Activated CD4-positive, alpha-beta memory T cell treated with anti-CD3 and anti-CD28 coated beads for 36 hours (primary cell): ENCODE measurements at regions not wholly inside any gene's neighbourhood (a gene's known extent, or its start where the extent isn't known, plus 50 kb on each side); places are given as distances from the start of the nearest gene placed in this dataset.

Experiments
- CTCF ChIA-PET: fragments of 350-600 bp; sonication (Branson Sonifier 250); formaldehyde crosslinking; loops from one replicate; lab custom pipeline; 2021; ENCODE audit warnings: antibody characterized with exemption, inconsistent platforms; lab: Charles Lee
- POLR2A ChIA-PET: fragments of 350-600 bp; sonication (Branson Sonifier 250); formaldehyde crosslinking; loops from one replicate; lab custom pipeline; 2021; ENCODE audit warnings: antibody characterized with exemption; lab: Charles Lee
- DNase-seq: peaks from one replicate; pipeline ENCODE4 v3.0.0-alpha.2; 2020
- H3K27ac Mint-ChIP-seq: one replicate; pipeline ENCODE4 v1.8.0; 2021; ENCODE audit warnings: mixed read lengths
- H3K27me3 Mint-ChIP-seq: one replicate; pipeline ENCODE4 v1.8.0; 2021; ENCODE audit warnings: mixed read lengths
- H3K36me3 Mint-ChIP-seq: one replicate; pipeline ENCODE4 v1.8.0; 2021; ENCODE audit warnings: mixed read lengths
- H3K4me1 Mint-ChIP-seq: one replicate; pipeline ENCODE4 v1.8.0; 2021; ENCODE audit warnings: low read depth, mixed read lengths
- H3K4me3 Mint-ChIP-seq: one replicate; pipeline ENCODE4 v1.8.0; 2021; ENCODE audit warnings: mild to moderate bottlenecking, mixed read lengths
- H3K9me3 Mint-ChIP-seq: one replicate; pipeline ENCODE4 v1.8.0; 2021; ENCODE audit warnings: mixed read lengths
- intact Hi-C: fragments of 100-400 bp; cut with micrococcal nuclease; formaldehyde crosslinking; loops from one replicate; pipeline ENCODE4 v1.15.1; 2023

- ChIA-PET POLR2A (no interaction called here), CTCF (no interaction called here)
- intact Hi-C loops, result no loop called here
- DNase-seq, result no peak
- Mint-ChIP-seq H3K4me3 (no peak overlapping the region), H3K27me3 (peaks cover 2% of the 10 kb centered on the region), H3K4me1 (no peaks in the 10 kb centered on the region), H3K36me3 (no peaks in the 10 kb centered on the region), H3K9me3 (no peaks in the 10 kb centered on the region), H3K27ac (no peak overlapping the region)
Observed at GRCh38 chr9:78383130-78383529, 86.2 kb downstream of the PSAT1 start.

DNA sequence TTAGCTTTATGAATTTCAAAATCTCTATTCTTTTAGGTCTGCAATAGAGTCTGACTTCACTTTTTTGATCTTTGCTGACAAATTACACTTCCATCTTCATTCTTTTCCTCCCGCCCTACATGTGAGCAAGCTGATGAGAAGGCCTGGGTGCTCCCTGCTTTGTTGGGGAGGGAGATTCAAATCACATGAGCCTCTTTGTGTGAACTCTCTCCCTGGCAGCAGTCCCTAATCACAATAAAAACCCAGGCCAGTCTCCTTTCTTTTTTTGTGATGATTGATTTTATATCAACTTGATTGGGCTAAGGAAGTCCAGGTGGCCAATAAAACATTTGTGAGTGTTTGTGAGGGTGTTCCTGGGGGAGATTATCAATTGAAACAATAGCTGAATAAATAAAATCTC, 89.4 kb downstream of the PSAT1 start:
- Mint-ChIP-seq H3K9me3 (no peaks in the 10 kb centered on the region), H3K27me3 (no peaks in the 10 kb centered on the region), H3K36me3 (no peaks in the 10 kb centered on the region), H3K4me1 (no peaks in the 10 kb centered on the region), H3K4me3 (no peak overlapping the region), H3K27ac (no peak overlapping the region)
- POLR2A ChIA-PET, result no interaction called here
- intact Hi-C loops, result no loop called here
- DNase-seq, result no peak
- CTCF ChIA-PET, result interaction anchor here (0.9 kb wide), 1 partner anchor 16 kb away, joined by 3 read pairs; no protein-coding TSS in a partner anchor

- no peaks in the 10 kb centered on the region for H3K9me3 Mint-ChIP-seq
- intact Hi-C loops, result no loop called here
- no peak overlapping the region for H3K27ac Mint-ChIP-seq
- H3K4me3 Mint-ChIP-seq, result no peak overlapping the region
- ChIA-PET POLR2A (no interaction called here), CTCF (interaction anchor here (0.9 kb wide), 1 partner anchor 16 kb away, joined by 3 read pairs; no protein-coding TSS in a partner anchor)
- no peaks in the 10 kb centered on the region for H3K4me1 Mint-ChIP-seq
- no peaks in the 10 kb centered on the region for H3K27me3 Mint-ChIP-seq
- no peaks in the 10 kb centered on the region for H3K36me3 Mint-ChIP-seq
- DNase-seq, result no peak
Observed at GRCh38 chr9:78386773-78387172, 89.8 kb downstream of the PSAT1 start.

- Mint-ChIP-seq H3K4me3 (no peak overlapping the region), H3K27ac (no peak overlapping the region), H3K27me3 (peaks cover 2% of the 10 kb centered on the region), H3K4me1 (no peaks in the 10 kb centered on the region), H3K9me3 (peaks cover 10% of the 10 kb centered on the region), H3K36me3 (peaks cover 1% of the 10 kb centered on the region)
- DNase-seq, result no peak
- intact Hi-C loops, result no loop called here
- ChIA-PET CTCF (no interaction called here), POLR2A (no interaction called here)
Observed at GRCh38 chr9:78393340-78393739, 96.4 kb downstream of the PSAT1 start.

GRCh38 chr9:78393932-78394331, 97.0 kb downstream of the PSAT1 start:
- Mint-ChIP-seq H3K4me3 (no peak overlapping the region), H3K27ac (no peak overlapping the region), H3K9me3 (peaks cover 10% of the 10 kb centered on the region), H3K4me1 (no peaks in the 10 kb centered on the region), H3K36me3 (peaks cover 1% of the 10 kb centered on the region), H3K27me3 (peaks cover 2% of the 10 kb centered on the region)
- intact Hi-C loops, result no loop called here
- DNase-seq, result no peak
- CTCF ChIA-PET, result no interaction called here
- POLR2A ChIA-PET, result no interaction called here

GRCh38 chr9:78396087-78396486, 99.2 kb downstream of the PSAT1 start:
- Mint-ChIP-seq H3K4me3 (no peak overlapping the region), H3K27ac (no peak overlapping the region), H3K27me3 (peaks cover 2% of the 10 kb centered on the region), H3K9me3 (peaks cover 10% of the 10 kb centered on the region), H3K36me3 (peaks cover 1% of the 10 kb centered on the region), H3K4me1 (no peaks in the 10 kb centered on the region)
- DNase-seq, result no peak
- CTCF ChIA-PET, result no interaction called here
- intact Hi-C loops, result no loop called here
- POLR2A ChIA-PET, result no interaction called here

GRCh38 chr9:78397045-78397444, 100.1 kb downstream of the PSAT1 start:
- peaks cover 10% of the 10 kb centered on the region for H3K9me3 Mint-ChIP-seq
- POLR2A ChIA-PET, result no interaction called here

DNA sequence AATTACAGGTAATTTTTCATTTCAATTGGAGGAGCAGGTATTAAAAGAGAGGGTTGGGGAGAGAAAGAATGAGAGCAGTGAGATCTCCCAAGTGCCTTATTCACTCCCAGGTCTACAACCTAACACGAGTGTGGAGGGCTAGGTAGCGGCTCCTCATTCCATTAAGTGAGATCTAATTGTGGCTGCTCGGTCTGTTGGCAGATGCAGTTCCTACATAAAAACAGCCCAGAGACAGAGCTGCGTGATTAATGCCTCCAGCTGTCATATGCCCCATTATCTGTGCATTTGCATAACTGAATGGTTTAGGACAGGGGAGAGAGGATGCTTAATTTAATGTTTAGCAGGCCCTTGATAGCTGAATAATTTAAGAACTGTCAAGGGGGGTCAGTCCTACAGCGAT, 100.5 kb downstream of the PSAT1 start:
- no peaks in the 10 kb centered on the region for H3K4me1 Mint-ChIP-seq
- H3K27ac Mint-ChIP-seq, result no peak overlapping the region
- peaks cover 1% of the 10 kb centered on the region for H3K36me3 Mint-ChIP-seq
- no peak overlapping the region for H3K4me3 Mint-ChIP-seq
- DNase-seq, result no peak
- H3K9me3 Mint-ChIP-seq, result peaks cover 10% of the 10 kb centered on the region
- peaks cover 2% of the 10 kb centered on the region for H3K27me3 Mint-ChIP-seq
- CTCF ChIA-PET, result no interaction called here
- POLR2A ChIA-PET, result no interaction called here
- intact Hi-C loops, result no loop called here

More at GRCh38 chr9:78397045-78397444, 100.1 kb downstream of the PSAT1 start:
- CTCF ChIA-PET, result no interaction called here
- Mint-ChIP-seq H3K36me3 (peaks cover 1% of the 10 kb centered on the region), H3K27ac (no peak overlapping the region), H3K27me3 (peaks cover 2% of the 10 kb centered on the region), H3K4me1 (no peaks in the 10 kb centered on the region), H3K4me3 (no peak overlapping the region)
- DNase-seq, result no peak
- intact Hi-C loops, result no loop called here

DNA sequence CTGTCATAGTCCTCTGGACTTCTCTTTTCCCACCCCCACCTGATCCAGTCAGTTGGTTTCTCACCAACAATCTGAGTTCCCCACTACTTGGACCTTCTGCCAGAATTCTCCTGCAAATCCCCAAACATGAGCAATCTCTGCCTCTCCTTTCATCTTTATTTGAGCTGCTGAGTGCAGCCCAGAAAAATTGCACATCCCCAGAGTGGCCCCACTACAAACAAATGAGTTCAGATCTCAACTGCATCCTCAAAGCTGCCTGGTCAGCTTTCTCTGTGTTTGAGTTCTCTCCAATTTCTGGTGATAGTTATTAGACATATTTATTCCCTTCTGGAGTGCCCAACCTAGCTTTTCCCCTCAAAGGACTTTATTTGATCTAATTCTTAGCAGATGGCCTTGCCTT, 102.2 kb downstream of the PSAT1 start:
- H3K36me3 Mint-ChIP-seq, result peaks cover 1% of the 10 kb centered on the region
- intact Hi-C loops, result no loop called here
- POLR2A ChIA-PET, result no interaction called here

DNA sequence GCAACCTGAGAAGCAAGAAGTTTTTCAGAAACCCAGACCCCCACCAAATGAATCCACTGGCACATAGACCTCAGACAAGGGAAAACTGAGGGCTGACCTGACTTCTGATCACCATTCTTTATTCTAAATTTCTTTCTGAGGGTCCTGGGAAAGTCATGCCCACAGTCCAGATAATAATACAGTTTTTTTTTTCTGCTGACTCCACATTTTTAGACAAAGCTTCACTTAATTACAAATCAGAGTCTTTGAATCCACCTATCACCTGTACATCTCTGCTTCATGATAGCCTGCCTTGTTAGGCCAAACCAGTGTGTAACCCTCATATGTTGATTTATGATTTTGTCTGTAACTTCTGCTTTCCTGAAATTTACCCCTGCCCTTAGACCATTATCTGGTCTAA, 103.6 kb downstream of the PSAT1 start:
- Mint-ChIP-seq H3K27ac (no peak overlapping the region), H3K9me3 (peaks cover 3% of the 10 kb centered on the region), H3K4me3 (no peak overlapping the region), H3K27me3 (peaks cover 4% of the 10 kb centered on the region), H3K36me3 (peaks cover 1% of the 10 kb centered on the region), H3K4me1 (no peaks in the 10 kb centered on the region)
- intact Hi-C loops, result no loop called here
- ChIA-PET CTCF (interaction anchor here (1.4 kb wide), 1 partner anchor 38 kb away, joined by 3 read pairs; no protein-coding TSS in a partner anchor), POLR2A (no interaction called here)
- DNase-seq, result no peak

More for the DNA sequence above, 102.2 kb downstream of the PSAT1 start:
- CTCF ChIA-PET, result no interaction called here
- no peak overlapping the region for H3K27ac Mint-ChIP-seq
- no peak overlapping the region for H3K4me3 Mint-ChIP-seq
- no peaks in the 10 kb centered on the region for H3K4me1 Mint-ChIP-seq
- no peak for DNase-seq
- peaks cover 10% of the 10 kb centered on the region for H3K9me3 Mint-ChIP-seq
- H3K27me3 Mint-ChIP-seq, result peaks cover 4% of the 10 kb centered on the region

GRCh38 chr9:78405461-78405860, 108.5 kb downstream of the PSAT1 start:
- no peak for DNase-seq
- no peaks in the 10 kb centered on the region for H3K36me3 Mint-ChIP-seq
- intact Hi-C loops, result no loop called here
- POLR2A ChIA-PET, result no interaction called here
- no peaks in the 10 kb centered on the region for H3K9me3 Mint-ChIP-seq
- CTCF ChIA-PET, result no interaction called here
- H3K27ac Mint-ChIP-seq, result no peak overlapping the region
- peaks cover 2% of the 10 kb centered on the region for H3K27me3 Mint-ChIP-seq
- H3K4me3 Mint-ChIP-seq, result no peak overlapping the region
- no peaks in the 10 kb centered on the region for H3K4me1 Mint-ChIP-seq

GRCh38 chr9:78406146-78406545, 109.2 kb downstream of the PSAT1 start:
- no peak for DNase-seq
- ChIA-PET CTCF (no interaction called here), POLR2A (no interaction called here)
- H3K4me3 Mint-ChIP-seq, result no peak overlapping the region
- no peak overlapping the region for H3K27ac Mint-ChIP-seq
- intact Hi-C loops, result no loop called here
- no peaks in the 10 kb centered on the region for H3K9me3 Mint-ChIP-seq
- H3K4me1 Mint-ChIP-seq, result no peaks in the 10 kb centered on the region
- no peaks in the 10 kb centered on the region for H3K36me3 Mint-ChIP-seq
- H3K27me3 Mint-ChIP-seq, result peaks cover 2% of the 10 kb centered on the region

DNA sequence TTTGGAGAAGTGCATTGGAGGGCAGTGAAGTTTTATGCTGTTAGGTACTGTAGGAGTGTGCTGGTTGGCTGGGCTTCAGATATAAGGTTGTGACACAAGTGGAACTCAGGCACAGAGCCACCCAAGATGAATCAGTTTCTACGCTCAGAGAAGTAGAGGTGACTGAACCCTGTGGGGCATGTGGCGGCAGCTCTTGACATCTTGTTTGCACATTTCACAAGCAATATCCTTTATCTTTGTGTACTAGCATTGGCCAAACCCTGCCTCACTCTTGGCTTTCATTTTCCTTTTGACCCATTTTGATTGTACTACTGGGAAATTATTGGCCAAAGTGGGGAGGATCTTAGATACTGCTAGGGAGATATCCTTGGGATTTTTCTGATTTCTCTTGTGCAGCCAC, 110.0 kb downstream of the PSAT1 start:
- H3K4me3 Mint-ChIP-seq, result no peak overlapping the region
- H3K4me1 Mint-ChIP-seq, result no peaks in the 10 kb centered on the region
- DNase-seq, result no peak
- no peak overlapping the region for H3K27ac Mint-ChIP-seq
- intact Hi-C loops, result no loop called here
- H3K27me3 Mint-ChIP-seq, result peaks cover 2% of the 10 kb centered on the region
- H3K36me3 Mint-ChIP-seq, result no peaks in the 10 kb centered on the region
- ChIA-PET POLR2A (no interaction called here), CTCF (no interaction called here)
- no peaks in the 10 kb centered on the region for H3K9me3 Mint-ChIP-seq
